22Rv1 (cell line): ENCODE measurements at regions not wholly inside any gene's neighbourhood (a gene's known extent, or its start where the extent isn't known, plus 50 kb on each side); places are given as distances from the start of the nearest gene placed in this dataset.

Experiments
- H3K27ac ChIP-seq: fragments of 450-650 bp; 2 replicates; pipeline ENCODE4 v1.5.1; 2017
- CTCF ChIP-seq: fragments of 450-650 bp; IDR thresholded peaks from 2 replicates; pipeline ENCODE4 v1.5.1; 2017; ENCODE audit warnings: mild to moderate bottlenecking
- ZFX ChIP-seq: fragments of 450-650 bp; IDR thresholded peaks from 2 replicates; pipeline ENCODE4 v1.6.1; 2017; ENCODE audit warnings: antibody characterized with exemption, borderline replicate concordance

GRCh38 chr3:162802228-162802965 is 1305.8 kb downstream of the OTOL1 start:
- TF ChIP-seq CTCF (no peak), ZFX (no peak)

GRCh38 chr3:162810776-162811175 is 1314.2 kb downstream of the OTOL1 start:
- no peak for TF ChIP-seq ZFX
- TF ChIP-seq CTCF: no peak
- no peak overlapping the region for H3K27ac ChIP-seq

More at GRCh38 chr3:162802228-162802965, 1305.8 kb downstream of the OTOL1 start:
- no peak overlapping the region for H3K27ac ChIP-seq

DNA sequence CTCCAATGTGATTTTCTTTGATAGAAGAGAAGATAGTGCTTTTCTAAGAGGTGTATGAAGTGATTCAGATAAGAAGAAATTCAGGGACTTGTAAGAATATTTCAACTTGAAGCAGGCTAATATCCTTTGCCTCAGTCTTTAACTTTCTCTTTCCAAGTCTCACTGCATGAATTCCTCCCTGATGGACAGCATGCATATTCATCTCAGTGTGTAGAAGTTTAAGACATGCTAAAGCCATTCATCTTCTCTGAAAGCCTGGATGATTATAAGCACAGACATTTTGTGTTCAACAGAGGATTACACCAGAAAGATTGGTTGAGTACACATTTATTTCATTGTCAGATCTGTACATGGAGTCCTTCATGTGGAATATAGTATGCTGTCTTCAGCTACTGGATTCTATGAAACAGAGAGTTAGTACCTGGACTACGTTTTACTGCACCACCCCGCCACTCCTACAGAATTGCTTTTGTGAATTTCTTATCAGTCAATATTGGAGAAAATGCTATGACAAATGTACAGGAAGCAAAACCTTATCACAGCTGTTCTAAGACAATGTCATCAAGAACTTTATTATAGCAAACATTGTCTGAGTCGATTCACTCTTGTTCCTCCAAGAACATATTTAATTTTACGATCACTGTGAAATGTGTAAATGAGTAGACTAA is 1346.1 kb downstream of the OTOL1 start:
- no peak overlapping the region for H3K27ac ChIP-seq
- no peak for TF ChIP-seq ZFX
- TF ChIP-seq CTCF: no peak

- no peak for TF ChIP-seq ZFX
- TF ChIP-seq CTCF: no peak
- no peak overlapping the region for H3K27ac ChIP-seq
Measured at GRCh38 chr3:162845918-162846317, 1349.3 kb downstream of the OTOL1 start.

DNA sequence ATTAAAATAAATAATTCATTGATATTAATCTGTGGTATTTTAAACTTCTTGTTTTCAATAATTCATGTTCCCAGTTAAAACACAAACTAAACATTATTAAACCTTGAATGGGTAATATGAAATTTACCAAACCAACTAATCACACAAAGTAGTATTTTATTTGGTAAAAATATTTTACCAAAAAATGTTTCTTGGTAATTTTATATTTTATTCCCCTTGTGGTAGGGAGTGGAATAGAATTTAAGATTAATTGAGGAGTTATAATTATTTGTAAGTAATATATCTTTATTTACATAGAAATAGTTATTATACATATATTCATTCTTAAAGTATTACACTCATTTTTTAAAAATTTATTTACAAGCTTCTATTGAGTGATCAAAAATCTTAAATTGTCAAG is 1350.9 kb downstream of the OTOL1 start:
- H3K27ac ChIP-seq: no peak overlapping the region
- TF ChIP-seq CTCF: no peak
- TF ChIP-seq ZFX: no peak

DNA sequence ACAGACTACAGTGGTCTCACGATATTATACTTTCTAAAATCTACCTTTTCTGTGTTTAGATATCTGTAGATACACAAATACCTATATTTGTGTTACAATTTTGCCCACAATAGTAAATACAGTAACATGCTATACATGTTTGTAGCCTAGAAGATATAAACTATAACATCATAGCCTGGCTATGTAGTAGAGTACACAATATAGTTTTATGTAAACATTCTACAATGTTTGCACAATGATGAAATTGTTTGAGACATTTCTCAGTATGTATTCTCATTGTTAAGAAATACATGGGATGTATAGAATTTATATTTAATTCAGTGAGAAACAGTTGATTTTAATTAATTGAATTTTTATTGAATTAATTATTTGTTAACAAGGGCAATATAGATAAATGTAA is 1367.0 kb downstream of the OTOL1 start:
- H3K27ac ChIP-seq: no peak overlapping the region
- TF ChIP-seq ZFX (no peak), CTCF (no peak)

DNA sequence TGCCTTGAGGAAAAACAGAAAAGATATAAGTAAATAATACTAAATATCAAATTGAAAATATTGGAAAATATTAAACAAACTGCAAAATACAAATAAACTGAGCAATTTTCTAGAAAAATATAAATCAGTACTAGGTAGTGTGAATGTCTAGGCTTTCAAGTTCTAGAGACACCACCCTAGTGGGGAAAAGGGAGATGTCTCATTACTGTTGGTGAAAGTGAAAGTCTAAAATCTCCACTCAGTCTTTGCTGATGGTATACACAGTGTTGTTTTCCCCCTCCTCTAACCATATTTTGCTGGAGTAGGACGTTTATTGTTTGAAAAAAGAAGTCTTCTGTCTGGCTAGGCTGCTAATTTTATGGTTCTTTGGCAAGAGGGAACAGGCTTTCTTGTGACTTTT is 1368.9 kb downstream of the OTOL1 start:
- TF ChIP-seq ZFX: no peak
- TF ChIP-seq CTCF: no peak
- no peak overlapping the region for H3K27ac ChIP-seq
